GM21390 (cell line): ENCODE measurements at regions not wholly inside any gene's neighbourhood (a gene's known extent, or its start where the extent isn't known, plus 50 kb on each side); places are given as distances from the start of the nearest gene placed in this dataset.

Source experiments
- ATAC-seq: cut with Tn5 transposase; IDR thresholded peaks from one replicate; pipeline ENCODE4 v1.9.1; 2021; ENCODE audit not compliant: unreplicated experiment

GRCh38 chr16:48105976-48106375, 49.8 kb downstream of the ABCC12 start:
- ATAC-seq: no peak

GRCh38 chr16:48105456-48105855, 50.3 kb downstream of the ABCC12 start:
- no peak for ATAC-seq

GRCh38 chr16:48103591-48103990, 52.2 kb downstream of the ABCC12 start:
- no peak for ATAC-seq

- no peak for ATAC-seq
These were observed 53.4 kb downstream of the ABCC12 start for GRCh38 chr16:48102083-48103008.

- ATAC-seq: peak; percentile 62
These were observed 54.6 kb downstream of the ABCC12 start for GRCh38 chr16:48101069-48101674.

GRCh38 chr16:48099455-48099854, 56.3 kb downstream of the ABCC12 start:
- ATAC-seq: no peak

GRCh38 chr16:48098472-48098871, 57.3 kb downstream of the ABCC12 start:
- no peak for ATAC-seq

GRCh38 chr16:48091117-48091516, 64.7 kb downstream of the ABCC12 start:
- ATAC-seq: no peak

- ATAC-seq: no peak
These were observed 66.6 kb downstream of the ABCC12 start for GRCh38 chr16:48089053-48089792.

GRCh38 chr16:48087639-48088038, 68.2 kb downstream of the ABCC12 start:
- no peak for ATAC-seq

- ATAC-seq: no peak
These were observed 69.4 kb downstream of the ABCC12 start for GRCh38 chr16:48086422-48086821.

- no peak for ATAC-seq
These were observed 70.1 kb downstream of the ABCC12 start for GRCh38 chr16:48085729-48086128.

GRCh38 chr16:48084826-48085225, 71.0 kb downstream of the ABCC12 start:
- ATAC-seq: no peak

- ATAC-seq: no peak
These were observed 73.3 kb downstream of the ABCC12 start for GRCh38 chr16:48082516-48082915.

- no peak for ATAC-seq
These were observed 74.1 kb downstream of the ABCC12 start for GRCh38 chr16:48081656-48082055.

- ATAC-seq: no peak
These were observed 79.3 kb downstream of the ABCC12 start for GRCh38 chr16:48076455-48077012.

- no peak for ATAC-seq
These were observed 80.4 kb downstream of the ABCC12 start for GRCh38 chr16:48075398-48075797.

- no peak for ATAC-seq
These were observed 88.4 kb downstream of the ABCC12 start for GRCh38 chr16:48067388-48067787.

- no peak for ATAC-seq
These were observed 90.8 kb downstream of the ABCC12 start for GRCh38 chr16:48064971-48065370.

GRCh38 chr16:48062681-48063080, 93.1 kb downstream of the ABCC12 start:
- no peak for ATAC-seq

- no peak for ATAC-seq
These were observed 95.9 kb downstream of the ABCC12 start for GRCh38 chr16:48059936-48060335.
